ENCODE measurements at regions not wholly inside any gene's neighbourhood (a gene's known extent, or its start where the extent isn't known, plus 50 kb on each side); places are given as distances from the start of the nearest gene placed in this dataset.
"Not testable (repeated sequence)": the region's sequence is repeated elsewhere in the genome, so short reads cannot be mapped to it uniquely, and the experiment has no call there.

GRCh38 chr3:177886501-177886900, 649.7 kb upstream of the KCNMB2 start:
- Histone ChIP-seq H3K36me3 (no peaks in the 10 kb centered on the region), H3K4me1 (no peaks in the 10 kb centered on the region), H3K27me3 (no peaks in the 10 kb centered on the region), H3K4me3 (no peak overlapping the region), H3K27ac (no peak overlapping the region), H3K9me3 (no peaks in the 10 kb centered on the region)
- intact Hi-C loops (cut with DNase I): no loop called here
- 82% methylated on average over 3 of the region's 3 CpGs for WGBS (ENCODE audit: insufficient coverage, low coverage, low lambda C conversion rate, missing lambda C conversion rate)
- TF ChIP-seq, protein P1, sequence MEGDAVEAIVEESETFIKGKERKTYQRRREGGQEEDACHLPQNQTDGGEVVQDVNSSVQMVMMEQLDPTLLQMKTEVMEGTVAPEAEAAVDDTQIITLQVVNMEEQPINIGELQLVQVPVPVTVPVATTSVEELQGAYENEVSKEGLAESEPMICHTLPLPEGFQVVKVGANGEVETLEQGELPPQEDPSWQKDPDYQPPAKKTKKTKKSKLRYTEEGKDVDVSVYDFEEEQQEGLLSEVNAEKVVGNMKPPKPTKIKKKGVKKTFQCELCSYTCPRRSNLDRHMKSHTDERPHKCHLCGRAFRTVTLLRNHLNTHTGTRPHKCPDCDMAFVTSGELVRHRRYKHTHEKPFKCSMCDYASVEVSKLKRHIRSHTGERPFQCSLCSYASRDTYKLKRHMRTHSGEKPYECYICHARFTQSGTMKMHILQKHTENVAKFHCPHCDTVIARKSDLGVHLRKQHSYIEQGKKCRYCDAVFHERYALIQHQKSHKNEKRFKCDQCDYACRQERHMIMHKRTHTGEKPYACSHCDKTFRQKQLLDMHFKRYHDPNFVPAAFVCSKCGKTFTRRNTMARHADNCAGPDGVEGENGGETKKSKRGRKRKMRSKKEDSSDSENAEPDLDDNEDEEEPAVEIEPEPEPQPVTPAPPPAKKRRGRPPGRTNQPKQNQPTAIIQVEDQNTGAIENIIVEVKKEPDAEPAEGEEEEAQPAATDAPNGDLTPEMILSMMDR (IDR thresholded peaks at IDR 0.05): no peak
- TF ChIP-seq POLR2A (IDR thresholded peaks at IDR 0.05): no peak
- no peak for DNase-seq
- ATAC-seq: no peak

DNA sequence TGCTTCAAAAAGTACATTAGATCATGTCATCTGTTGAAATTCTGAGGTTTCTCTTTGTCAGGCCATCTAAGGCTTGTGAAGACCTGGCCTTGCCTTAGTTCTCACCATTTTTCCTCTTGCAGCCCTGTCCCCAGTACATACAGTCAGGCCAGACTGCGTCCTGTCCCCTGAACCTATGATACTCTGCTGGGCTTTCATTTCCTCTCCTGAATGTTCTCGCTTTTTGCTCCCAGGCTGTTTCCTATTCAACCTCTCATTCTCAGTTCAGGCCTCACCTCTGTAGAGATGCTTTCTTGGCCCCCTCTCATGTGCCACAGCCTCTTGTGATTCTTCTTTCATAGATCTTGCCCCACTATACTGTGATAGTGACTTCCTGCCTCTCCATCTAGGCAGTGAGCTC, 648.8 kb upstream of the KCNMB2 start:
- TF ChIP-seq, protein P1 (IDR thresholded peaks at IDR 0.05): no peak
- no peak for TF ChIP-seq POLR2A (IDR thresholded peaks at IDR 0.05)
- H3K27me3 ChIP-seq: no peaks in the 10 kb centered on the region
- no peaks in the 10 kb centered on the region for H3K4me1 ChIP-seq
- no peaks in the 10 kb centered on the region for H3K36me3 ChIP-seq
- no peak overlapping the region for H3K27ac ChIP-seq
- DNase-seq (no peak), ATAC-seq (no peak)
- H3K9me3 ChIP-seq: no peaks in the 10 kb centered on the region
- WGBS (ENCODE audit: insufficient coverage, low coverage, low lambda C conversion rate, missing lambda C conversion rate): 56% methylated on average over 2 of the region's 2 CpGs
- no peak overlapping the region for H3K4me3 ChIP-seq
- intact Hi-C loops (cut with DNase I): no loop called here

DNA sequence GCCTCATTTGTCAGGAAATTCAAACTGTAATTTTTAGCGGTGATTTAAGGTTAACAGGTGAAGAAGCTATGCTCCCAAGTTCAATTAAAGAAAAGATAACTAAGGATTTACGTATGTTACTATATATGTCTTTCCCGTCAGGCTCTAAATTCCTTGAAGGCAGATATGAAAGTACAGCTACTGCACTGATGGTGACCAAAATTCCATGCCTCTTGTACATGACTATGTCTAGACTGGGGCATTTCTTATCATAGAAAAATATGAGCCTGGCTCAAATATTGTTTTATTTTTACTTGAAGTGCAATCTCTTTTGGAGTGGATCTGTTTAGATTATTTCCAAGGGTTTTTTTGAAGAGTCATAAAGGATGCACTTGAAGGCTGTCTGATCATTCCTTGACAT, 647.1 kb upstream of the KCNMB2 start:
- H3K4me3 ChIP-seq: no peak overlapping the region
- ATAC-seq (no peak), DNase-seq (no peak)
- H3K9me3 ChIP-seq: no peaks in the 10 kb centered on the region
- H3K4me1 ChIP-seq: no peaks in the 10 kb centered on the region
- WGBS (ENCODE audit: insufficient coverage, low coverage, low lambda C conversion rate, missing lambda C conversion rate): 84% methylated on average over 3 of the region's 3 CpGs
- H3K27ac ChIP-seq: no peak overlapping the region
- intact Hi-C loops (cut with DNase I): no loop called here
- no peaks in the 10 kb centered on the region for H3K36me3 ChIP-seq
- no peaks in the 10 kb centered on the region for H3K27me3 ChIP-seq
- TF ChIP-seq, protein P1 (IDR thresholded peaks at IDR 0.05): no peak
- TF ChIP-seq POLR2A (IDR thresholded peaks at IDR 0.05): no peak

DNA sequence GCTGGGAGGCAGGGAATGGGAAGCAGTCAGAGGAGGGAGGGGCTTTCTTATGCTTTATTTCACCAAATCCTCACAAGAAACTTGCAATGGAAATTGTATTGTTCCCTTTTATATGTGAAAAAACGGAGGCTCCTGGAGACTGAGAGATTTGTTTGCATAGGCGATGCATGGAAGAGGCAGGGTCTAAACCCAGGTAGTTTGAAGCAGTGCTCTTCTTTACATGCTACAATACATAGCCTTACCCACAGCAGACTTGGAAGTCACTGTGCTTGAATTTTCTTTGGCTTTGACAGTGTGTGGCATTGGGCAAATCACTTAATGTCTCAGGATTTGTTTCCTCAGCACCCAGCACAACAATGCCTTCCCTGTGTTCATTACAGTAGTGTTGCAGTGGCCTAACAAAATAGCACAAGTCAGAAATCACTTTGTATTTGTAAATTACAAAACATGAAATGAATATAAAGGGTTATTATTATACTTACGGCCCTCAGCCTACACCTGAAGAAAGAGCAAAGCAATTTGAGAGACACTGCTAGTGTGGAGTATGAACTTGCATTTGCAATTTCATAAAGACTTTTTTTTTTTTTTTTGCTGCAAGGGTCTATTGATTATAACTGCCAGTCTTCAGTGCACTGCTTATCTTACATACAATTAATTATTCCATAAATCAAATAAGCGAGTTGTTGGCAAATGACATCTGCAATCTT, 646.4 kb upstream of the KCNMB2 start:
- ATAC-seq: no peak
- 91% methylated on average over 4 of the region's 4 CpGs for WGBS (ENCODE audit: insufficient coverage, low coverage, low lambda C conversion rate, missing lambda C conversion rate)
- TF ChIP-seq, protein P1 (IDR thresholded peaks at IDR 0.05): no peak
- TF ChIP-seq POLR2A (IDR thresholded peaks at IDR 0.05): no peak
- H3K9me3 ChIP-seq: no peaks in the 10 kb centered on the region
- H3K4me1 ChIP-seq: no peaks in the 10 kb centered on the region
- no peak overlapping the region for H3K27ac ChIP-seq
- no peak for DNase-seq
- H3K27me3 ChIP-seq: no peaks in the 10 kb centered on the region
- H3K36me3 ChIP-seq: no peaks in the 10 kb centered on the region
- intact Hi-C loops (cut with DNase I): no loop called here
- H3K4me3 ChIP-seq: no peak overlapping the region

DNA sequence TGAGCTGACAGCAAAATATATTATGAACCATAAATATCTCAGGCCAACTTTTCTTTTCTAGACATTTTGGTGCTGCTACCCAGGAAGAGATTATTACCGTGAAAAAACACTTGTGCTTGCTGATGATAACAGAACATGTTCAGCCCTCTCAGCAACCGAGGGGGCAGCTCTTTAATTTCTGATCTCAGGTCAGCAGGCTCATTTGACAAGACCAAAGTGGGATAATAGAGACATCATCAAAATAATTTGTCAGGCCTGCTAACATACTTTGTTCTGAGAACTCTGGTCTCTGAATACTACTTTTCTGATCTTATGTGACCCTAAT, 645.9 kb upstream of the KCNMB2 start:
- ATAC-seq: no peak
- TF ChIP-seq, protein P1 (IDR thresholded peaks at IDR 0.05): no peak
- Histone ChIP-seq H3K27me3 (no peaks in the 10 kb centered on the region), H3K9me3 (no peaks in the 10 kb centered on the region), H3K4me3 (no peak overlapping the region), H3K27ac (no peak overlapping the region), H3K4me1 (no peaks in the 10 kb centered on the region), H3K36me3 (no peaks in the 10 kb centered on the region)
- 67% methylated on average over 2 of the region's 2 CpGs for WGBS (ENCODE audit: insufficient coverage, low coverage, low lambda C conversion rate, missing lambda C conversion rate)
- intact Hi-C loops (cut with DNase I): no loop called here
- DNase-seq: no peak

- H3K27ac ChIP-seq; H3K4me3 ChIP-seq; H3K36me3 ChIP-seq; H3K4me1 ChIP-seq; H3K9me3 ChIP-seq; ATAC-seq; H3K27me3 ChIP-seq; intact Hi-C loops (cut with DNase I); DNase-seq: not testable (repeated sequence)
- 100% methylated on average over 5 of the region's 29 CpGs for WGBS (ENCODE audit: insufficient coverage, low coverage, low lambda C conversion rate, missing lambda C conversion rate)
Observed at GRCh38 chr3:177891569-177891968, 644.7 kb upstream of the KCNMB2 start.
